Hematopoietic multipotent progenitor cell treated with erythropoietin and hydrocortisone succinate and interleukin-3 and kit ligand, for 17 days (in vitro differentiated cells): ENCODE measurements at regions not wholly inside any gene's neighbourhood (a gene's known extent, or its start where the extent isn't known, plus 50 kb on each side); places are given as distances from the start of the nearest gene placed in this dataset.

Experiments
- DNase-seq: peaks from one replicate; pipeline ENCODE4 v3.0.0-alpha.2; 2015; ENCODE audit warnings: low spot score

- DNase-seq = no peak
Observed at GRCh38 chr14:97657609-97658008, 860.4 kb downstream of the VRK1 start.

- no peak for DNase-seq
Observed at GRCh38 chr14:97687944-97688630, 890.9 kb downstream of the VRK1 start.

- no peak for DNase-seq
Observed at GRCh38 chr14:97688631-97689336, 891.6 kb downstream of the VRK1 start.

- no peak for DNase-seq
Observed at GRCh38 chr14:97692084-97692483, 894.9 kb downstream of the VRK1 start.

- no peak for DNase-seq
Observed at GRCh38 chr14:97695456-97695981, 898.3 kb downstream of the VRK1 start.

- no peak for DNase-seq
Observed at GRCh38 chr14:97697772-97698171, 900.6 kb downstream of the VRK1 start.

GRCh38 chr14:97699026-97699425 is 901.8 kb downstream of the VRK1 start:
- no peak for DNase-seq

- DNase-seq = no peak
Observed at GRCh38 chr14:97703006-97703760, 906.0 kb downstream of the VRK1 start.

- DNase-seq = no peak
Observed at GRCh38 chr14:97704316-97704885, 907.2 kb downstream of the VRK1 start.

GRCh38 chr14:97705107-97705506 is 907.9 kb downstream of the VRK1 start:
- DNase-seq = no peak

- DNase-seq = no peak
Observed at GRCh38 chr14:97705976-97706375, 908.8 kb downstream of the VRK1 start.

- no peak for DNase-seq
Observed at GRCh38 chr14:97706819-97707218, 909.6 kb downstream of the VRK1 start.

- DNase-seq = no peak
Observed at GRCh38 chr14:97707603-97708002, 910.4 kb downstream of the VRK1 start.

GRCh38 chr14:97709552-97709951 is 912.4 kb downstream of the VRK1 start:
- no peak for DNase-seq

- no peak for DNase-seq
Observed at GRCh38 chr14:97710726-97711125, 913.5 kb downstream of the VRK1 start.

- no peak for DNase-seq
Observed at GRCh38 chr14:97712471-97712870, 915.3 kb downstream of the VRK1 start.

- DNase-seq = no peak
Observed at GRCh38 chr14:97713023-97713422, 915.8 kb downstream of the VRK1 start.

- DNase-seq = no peak
Observed at GRCh38 chr14:97718886-97719442, 921.8 kb downstream of the VRK1 start.

- DNase-seq = no peak
Observed at GRCh38 chr14:97719931-97720330, 922.7 kb downstream of the VRK1 start.

- no peak for DNase-seq
Observed at GRCh38 chr14:97723351-97723750, 926.2 kb downstream of the VRK1 start.

- no peak for DNase-seq
Observed at GRCh38 chr14:97723819-97724218, 926.6 kb downstream of the VRK1 start.

GRCh38 chr14:97724265-97724731 is 927.1 kb downstream of the VRK1 start:
- no peak for DNase-seq
